Naive B cell (primary cell): ENCODE measurements at regions not wholly inside any gene's neighbourhood (a gene's known extent, or its start where the extent isn't known, plus 50 kb on each side); places are given as distances from the start of the nearest gene placed in this dataset.
"Not testable (repeated sequence)": the region's sequence is repeated elsewhere in the genome, so short reads cannot be mapped to it uniquely, and the experiment has no call there.

Source experiments
- ATAC-seq, 2 donors: fragments of 150-1000 bp; cut with Tn5 transposase; 2 replicates each; pipeline ENCODE4 v1.10.0; 2021; ENCODE audit warnings: low read depth in 2 of 2, mild to moderate bottlenecking in 2 of 2, moderate library complexity in 2 of 2
- DNase-seq: peaks from one replicate; pipeline ENCODE4 v3.0.0; 2022
- H3K27ac Mint-ChIP-seq, 6 donors: one replicate each; pipeline ENCODE4 v1.8.0; 2020 to 2022; ENCODE audit warnings: mild to moderate bottlenecking in 6 of 6, mixed read lengths in 6 of 6, moderate library complexity in 5 of 6, inconsistent platforms in 2 of 6
- H3K27me3 Mint-ChIP-seq, 3 donors: one replicate each; pipeline ENCODE4 v1.8.0; 2021 to 2022; ENCODE audit warnings: mixed read lengths in 3 of 3, mild to moderate bottlenecking in 1 of 3
- H3K36me3 Mint-ChIP-seq, 2 donors: one replicate each; pipeline ENCODE4 v1.8.0; 2020 to 2022; ENCODE audit warnings: mixed read lengths in 2 of 2, inconsistent platforms in 1 of 2, mild to moderate bottlenecking in 1 of 2
- H3K4me1 Mint-ChIP-seq, 3 donors: one replicate each; pipeline ENCODE4 v1.8.0; 2020 to 2022; ENCODE audit warnings: mixed read lengths in 3 of 3, inconsistent platforms in 1 of 3, mild to moderate bottlenecking in 1 of 3, moderate library complexity in 1 of 3
- H3K4me3 Mint-ChIP-seq, 8 donors: one replicate each; pipeline ENCODE4 v1.8.0; 2020 to 2022; ENCODE audit warnings: mild to moderate bottlenecking in 8 of 8, mixed read lengths in 8 of 8, moderate library complexity in 8 of 8, inconsistent platforms in 2 of 8
- H3K9me3 Mint-ChIP-seq, 7 donors: one replicate each; pipeline ENCODE4 v1.8.0; 2020 to 2022; ENCODE audit warnings: mixed read lengths in 7 of 7, mild to moderate bottlenecking in 5 of 7, inconsistent platforms in 2 of 7, moderate library complexity in 1 of 7

- peaks cover 0 to 2% (median 0%) of the 10 kb centered on the region in 7 donors for H3K9me3 Mint-ChIP-seq
- peak overlapping the region in 1 of 6 donors; percentile 4 for H3K27ac Mint-ChIP-seq
- H3K27me3 Mint-ChIP-seq, result peaks cover 34 to 40% (median 38%) of the 10 kb centered on the region in 3 donors
- ATAC-seq (no peak), DNase-seq (no peak)
- peaks cover 0 to 6% (median 0%) of the 10 kb centered on the region in 3 donors for H3K4me1 Mint-ChIP-seq
- no peak overlapping the region for H3K4me3 Mint-ChIP-seq
- peaks cover 0 to 9% of the 10 kb centered on the region in 2 donors for H3K36me3 Mint-ChIP-seq
Observed at GRCh38 chr11:69575296-69576068, 65.5 kb upstream of the CCND1 start.

GRCh38 chr11:69576069-69576782 lies 64.7 kb upstream of the CCND1 start:
- DNase-seq, result no peak
- Mint-ChIP-seq H3K27me3 (peaks cover 34 to 40% (median 39%) of the 10 kb centered on the region in 3 donors), H3K27ac (peak overlapping the region in 1 of 6 donors; percentile 38), H3K4me3 (no peak overlapping the region), H3K36me3 (peaks cover 0 to 9% of the 10 kb centered on the region in 2 donors), H3K9me3 (peaks cover 0 to 2% (median 0%) of the 10 kb centered on the region in 7 donors), H3K4me1 (peaks cover 0 to 6% (median 0%) of the 10 kb centered on the region in 3 donors)
- ATAC-seq, result no peak

- Mint-ChIP-seq H3K4me1 (peaks cover 0 to 6% (median 0%) of the 10 kb centered on the region in 3 donors), H3K27me3 (peaks cover 23 to 34% (median 27%) of the 10 kb centered on the region in 3 donors), H3K4me3 (no peak overlapping the region), H3K27ac (no peak overlapping the region), H3K9me3 (peaks cover 0 to 2% (median 0%) of the 10 kb centered on the region in 7 donors), H3K36me3 (peaks cover 0 to 9% of the 10 kb centered on the region in 2 donors)
- DNase-seq, result no peak
- ATAC-seq, result no peak
Observed at GRCh38 chr11:69578167-69578566, 62.8 kb upstream of the CCND1 start.

- ATAC-seq (no peak), DNase-seq (no peak)
- Mint-ChIP-seq H3K4me1 (peaks cover 0 to under 1% (median 0%) of the 10 kb centered on the region in 3 donors), H3K27me3 (peaks cover 16 to 37% (median 21%) of the 10 kb centered on the region in 3 donors), H3K9me3 (peaks cover 0 to 6% (median 5%) of the 10 kb centered on the region in 7 donors), H3K36me3 (peaks cover 0 to 1% of the 10 kb centered on the region in 2 donors), H3K27ac (peak overlapping the region in 1 of 6 donors; percentile 9), H3K4me3 (no peak overlapping the region)
Observed at GRCh38 chr11:69580529-69580928, 60.4 kb upstream of the CCND1 start.

- no peaks in the 10 kb centered on the region for H3K36me3 Mint-ChIP-seq
- no peak for ATAC-seq
Observed at GRCh38 chr11:69582756-69583467, 58.0 kb upstream of the CCND1 start.

GRCh38 chr11:69584160-69584559 lies 56.8 kb upstream of the CCND1 start:
- Mint-ChIP-seq H3K36me3 (no peaks in the 10 kb centered on the region), H3K27me3 (peaks cover 8 to 37% (median 26%) of the 10 kb centered on the region in 3 donors), H3K9me3 (peaks cover 0 to 6% (median 4%) of the 10 kb centered on the region in 7 donors), H3K4me3 (no peak overlapping the region), H3K27ac (no peak overlapping the region), H3K4me1 (no peaks in the 10 kb centered on the region)
- ATAC-seq (no peak), DNase-seq (no peak)

More at GRCh38 chr11:69582756-69583467, 58.0 kb upstream of the CCND1 start:
- no peak for DNase-seq
- Mint-ChIP-seq H3K4me1 (no peaks in the 10 kb centered on the region), H3K27me3 (peaks cover 5 to 37% (median 20%) of the 10 kb centered on the region in 3 donors), H3K9me3 (peaks cover 0 to 6% (median 5%) of the 10 kb centered on the region in 7 donors), H3K4me3 (no peak overlapping the region), H3K27ac (no peak overlapping the region)

GRCh38 chr11:69585385-69585784 lies 55.6 kb upstream of the CCND1 start:
- Mint-ChIP-seq H3K4me1 (no peaks in the 10 kb centered on the region), H3K9me3 (peaks cover 0 to 6% (median 5%) of the 10 kb centered on the region in 7 donors), H3K4me3 (no peak overlapping the region), H3K27ac (no peak overlapping the region), H3K36me3 (no peaks in the 10 kb centered on the region), H3K27me3 (peaks cover 8 to 35% (median 26%) of the 10 kb centered on the region in 3 donors)
- no peak for ATAC-seq
- DNase-seq, result no peak

GRCh38 chr11:69587454-69588090 lies 53.4 kb upstream of the CCND1 start:
- H3K27me3 Mint-ChIP-seq, result peaks cover 8 to 29% (median 26%) of the 10 kb centered on the region in 3 donors
- no peak for ATAC-seq
- peaks cover 0 to 6% (median 5%) of the 10 kb centered on the region in 7 donors for H3K9me3 Mint-ChIP-seq
- H3K36me3 Mint-ChIP-seq, result no peaks in the 10 kb centered on the region
- no peak overlapping the region for H3K4me3 Mint-ChIP-seq
- H3K27ac Mint-ChIP-seq, result peak overlapping the region in 1 of 6 donors; percentile 15
- DNase-seq, result no peak
- H3K4me1 Mint-ChIP-seq, result no peaks in the 10 kb centered on the region

GRCh38 chr11:69588270-69588669 lies 52.7 kb upstream of the CCND1 start:
- H3K9me3 Mint-ChIP-seq, result peaks cover 0 to 6% (median 5%) of the 10 kb centered on the region in 7 donors
- no peak overlapping the region for H3K27ac Mint-ChIP-seq
- no peak overlapping the region for H3K4me3 Mint-ChIP-seq
- H3K27me3 Mint-ChIP-seq, result peaks cover 8 to 29% (median 26%) of the 10 kb centered on the region in 3 donors
- no peaks in the 10 kb centered on the region for H3K4me1 Mint-ChIP-seq
- H3K36me3 Mint-ChIP-seq, result no peaks in the 10 kb centered on the region
- no peak for ATAC-seq
- no peak for DNase-seq

- H3K9me3 Mint-ChIP-seq, H3K36me3 Mint-ChIP-seq, H3K4me1 Mint-ChIP-seq, DNase-seq, H3K4me3 Mint-ChIP-seq, H3K27ac Mint-ChIP-seq, ATAC-seq: not testable (repeated sequence)
- peaks cover 8 to 20% (median 19%) of the 10 kb centered on the region in 3 donors for H3K27me3 Mint-ChIP-seq
Observed at GRCh38 chr11:69590088-69590487, 50.9 kb upstream of the CCND1 start.
